ENCODE measurements at regions not wholly inside any gene's neighbourhood (a gene's known extent, or its start where the extent isn't known, plus 50 kb on each side); places are given as distances from the start of the nearest gene placed in this dataset.

DNA sequence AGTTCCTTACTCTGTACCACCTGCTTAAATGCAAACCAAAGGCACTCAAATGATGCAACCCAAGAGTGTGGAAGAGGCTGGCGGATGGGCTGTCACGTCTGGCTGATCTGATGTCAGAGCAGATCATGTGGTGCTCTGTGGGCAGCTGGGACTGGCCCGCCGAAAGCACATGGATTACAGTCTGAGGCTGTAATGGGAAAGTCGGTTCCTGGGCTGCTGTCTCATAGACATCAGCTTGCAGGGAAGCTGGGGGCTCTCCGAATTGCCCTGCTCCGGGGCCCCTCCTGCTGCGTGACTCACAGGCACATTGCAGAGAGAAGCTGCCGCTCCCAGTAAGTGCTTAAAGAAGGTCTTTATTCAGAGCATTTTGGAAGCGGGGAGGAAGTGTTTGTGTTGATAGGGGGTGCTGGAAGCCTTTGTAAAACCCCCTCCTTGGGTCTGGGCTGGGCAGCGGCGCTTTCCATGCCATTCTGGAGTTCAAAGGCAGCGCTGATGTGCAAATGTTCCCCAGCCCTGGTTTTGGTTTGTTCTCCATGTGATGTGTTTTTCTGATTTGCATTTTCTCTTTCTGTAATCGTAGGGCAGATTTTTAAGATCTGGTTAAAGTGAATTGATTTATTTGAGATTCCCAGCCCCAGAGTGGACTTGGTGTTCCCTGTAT lies 181.1 kb downstream of the LARP7 start:
- TF ChIP-seq, protein P1, sequence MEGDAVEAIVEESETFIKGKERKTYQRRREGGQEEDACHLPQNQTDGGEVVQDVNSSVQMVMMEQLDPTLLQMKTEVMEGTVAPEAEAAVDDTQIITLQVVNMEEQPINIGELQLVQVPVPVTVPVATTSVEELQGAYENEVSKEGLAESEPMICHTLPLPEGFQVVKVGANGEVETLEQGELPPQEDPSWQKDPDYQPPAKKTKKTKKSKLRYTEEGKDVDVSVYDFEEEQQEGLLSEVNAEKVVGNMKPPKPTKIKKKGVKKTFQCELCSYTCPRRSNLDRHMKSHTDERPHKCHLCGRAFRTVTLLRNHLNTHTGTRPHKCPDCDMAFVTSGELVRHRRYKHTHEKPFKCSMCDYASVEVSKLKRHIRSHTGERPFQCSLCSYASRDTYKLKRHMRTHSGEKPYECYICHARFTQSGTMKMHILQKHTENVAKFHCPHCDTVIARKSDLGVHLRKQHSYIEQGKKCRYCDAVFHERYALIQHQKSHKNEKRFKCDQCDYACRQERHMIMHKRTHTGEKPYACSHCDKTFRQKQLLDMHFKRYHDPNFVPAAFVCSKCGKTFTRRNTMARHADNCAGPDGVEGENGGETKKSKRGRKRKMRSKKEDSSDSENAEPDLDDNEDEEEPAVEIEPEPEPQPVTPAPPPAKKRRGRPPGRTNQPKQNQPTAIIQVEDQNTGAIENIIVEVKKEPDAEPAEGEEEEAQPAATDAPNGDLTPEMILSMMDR (IDR thresholded peaks at IDR 0.05): no peak
- no peak for TF ChIP-seq POLR2A (IDR thresholded peaks at IDR 0.05)
